Peyer's patch (tissue), 4 donors: ENCODE measurements at regions not wholly inside any gene's neighbourhood (a gene's known extent, or its start where the extent isn't known, plus 50 kb on each side); places are given as distances from the start of the nearest gene placed in this dataset.
"Not testable (repeated sequence)": the region's sequence is repeated elsewhere in the genome, so short reads cannot be mapped to it uniquely, and the experiment has no call there.

ENCODE experiments used
- DNase-seq, 3 donors: peaks; one replicate each; pipeline ENCODE4 v3.0.0-alpha.2; 2017 to 2019
- H3K27ac ChIP-seq, 4 donors: fragments of 200-600 bp; sonication (generic); one replicate each; pipeline ENCODE4 v1.5.1; 2016 to 2019
- H3K27me3 ChIP-seq, 2 donors: fragments of 200-600 bp; sonication (generic); one replicate each; pipeline ENCODE4 v1.5.1; 2019
- H3K36me3 ChIP-seq, 3 donors: fragments of 200-600 bp; sonication (generic); one replicate each; pipeline ENCODE4 v1.5.1; 2016 to 2019
- H3K4me1 ChIP-seq, 4 donors: fragments of 200-600 bp; sonication (generic); one replicate each; pipeline ENCODE4 v1.5.1; 2016 to 2019
- H3K4me3 ChIP-seq, 4 donors: fragments of 200-600 bp; sonication (generic); 1 replicate in 3 of 4; 2 replicates in 1 of 4; pipeline ENCODE4 v1.5.1; 2016 to 2019; ENCODE audit warnings: mild to moderate bottlenecking in 1 of 4
- H3K9me3 ChIP-seq, 4 donors: fragments of 200-600 bp; sonication (generic); one replicate each; pipeline ENCODE4 v1.5.1; 2016 to 2019; ENCODE audit warnings: mild to moderate bottlenecking in 1 of 4
- POLR2A ChIP-seq, 2 donors: fragments of 450-650 bp; IDR thresholded peaks; one replicate each; pipeline ENCODE4 v1.5.1; 2017; ENCODE audit warnings: antibody characterized with exemption in 2 of 2, mild to moderate bottlenecking in 2 of 2, moderate library complexity in 2 of 2
- TF ChIP-seq, protein P1 (sequence below), 6 experiments: fragments of 450-650 bp in 4 of 6; fragments of 200-600 bp in 2 of 6; sonication (generic) in 1 of 6; IDR thresholded peaks; one replicate each; pipeline ENCODE4 v1.5.1; 2017 to 2019; ENCODE audit warnings: antibody characterized with exemption in 6 of 6, mild to moderate bottlenecking in 3 of 6, moderate library complexity in 1 of 6

DNA sequence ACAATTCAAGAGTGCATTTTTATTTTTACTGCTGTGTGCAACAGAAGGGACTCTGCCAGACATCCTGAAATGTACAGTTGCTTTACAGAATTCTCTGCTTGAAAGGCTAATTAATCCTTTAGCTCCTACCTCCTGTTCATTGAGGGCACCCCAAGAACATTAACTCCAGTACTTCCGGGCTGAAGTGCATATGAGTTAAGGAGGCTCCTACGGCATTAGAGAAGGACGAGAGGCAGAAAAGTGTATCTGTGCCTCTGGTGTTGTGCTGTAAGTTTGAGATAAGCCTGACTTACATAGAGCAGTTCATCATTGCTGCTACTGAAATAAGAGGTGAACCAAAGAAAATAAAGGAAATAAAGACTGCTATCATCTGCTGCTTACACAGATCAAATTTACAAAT is 609.3 kb upstream of the ADGRB3 start:
- no peaks in the 10 kb centered on the region for H3K36me3 ChIP-seq
- no peak overlapping the region for H3K4me3 ChIP-seq
- H3K27me3 ChIP-seq: no peaks in the 10 kb centered on the region
- TF ChIP-seq, protein P1, sequence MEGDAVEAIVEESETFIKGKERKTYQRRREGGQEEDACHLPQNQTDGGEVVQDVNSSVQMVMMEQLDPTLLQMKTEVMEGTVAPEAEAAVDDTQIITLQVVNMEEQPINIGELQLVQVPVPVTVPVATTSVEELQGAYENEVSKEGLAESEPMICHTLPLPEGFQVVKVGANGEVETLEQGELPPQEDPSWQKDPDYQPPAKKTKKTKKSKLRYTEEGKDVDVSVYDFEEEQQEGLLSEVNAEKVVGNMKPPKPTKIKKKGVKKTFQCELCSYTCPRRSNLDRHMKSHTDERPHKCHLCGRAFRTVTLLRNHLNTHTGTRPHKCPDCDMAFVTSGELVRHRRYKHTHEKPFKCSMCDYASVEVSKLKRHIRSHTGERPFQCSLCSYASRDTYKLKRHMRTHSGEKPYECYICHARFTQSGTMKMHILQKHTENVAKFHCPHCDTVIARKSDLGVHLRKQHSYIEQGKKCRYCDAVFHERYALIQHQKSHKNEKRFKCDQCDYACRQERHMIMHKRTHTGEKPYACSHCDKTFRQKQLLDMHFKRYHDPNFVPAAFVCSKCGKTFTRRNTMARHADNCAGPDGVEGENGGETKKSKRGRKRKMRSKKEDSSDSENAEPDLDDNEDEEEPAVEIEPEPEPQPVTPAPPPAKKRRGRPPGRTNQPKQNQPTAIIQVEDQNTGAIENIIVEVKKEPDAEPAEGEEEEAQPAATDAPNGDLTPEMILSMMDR (IDR thresholded peaks at IDR 0.05): no peak
- no peak for TF ChIP-seq POLR2A (IDR thresholded peaks at IDR 0.05)
- no peak overlapping the region for H3K27ac ChIP-seq
- no peaks in the 10 kb centered on the region for H3K9me3 ChIP-seq
- DNase-seq: no peak
- no peaks in the 10 kb centered on the region for H3K4me1 ChIP-seq

DNA sequence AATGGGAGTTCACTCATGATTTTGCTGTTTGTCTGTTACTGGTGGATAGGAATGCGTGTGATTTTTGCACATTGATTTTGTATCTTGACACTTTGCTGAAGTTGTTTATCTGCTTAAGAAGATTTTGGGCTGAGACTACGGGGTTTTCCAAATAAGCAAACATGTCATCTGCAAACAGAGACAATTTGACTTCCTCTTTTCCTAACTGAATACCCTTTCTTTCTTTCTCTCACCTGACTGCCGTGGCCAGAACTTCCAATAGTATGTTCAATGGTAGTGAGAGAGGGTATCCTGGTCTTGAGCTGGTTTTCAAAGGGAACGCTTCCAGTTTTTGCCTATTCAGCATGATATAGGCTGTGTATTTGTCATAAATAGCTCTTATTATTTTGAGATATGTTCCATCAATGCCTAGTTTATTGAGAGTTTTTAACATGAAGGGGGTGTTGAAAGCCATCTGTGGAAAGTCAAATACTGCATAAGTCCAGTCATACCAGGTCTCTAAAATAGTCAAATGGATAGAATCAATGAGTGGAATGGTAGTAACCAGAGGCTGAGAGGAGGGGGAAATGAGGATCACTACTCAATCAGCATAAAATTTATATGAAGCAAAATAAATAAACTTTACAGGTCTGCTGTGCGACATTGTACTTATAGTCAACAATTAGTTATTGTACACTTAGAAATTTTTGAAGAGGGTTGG is 610.4 kb upstream of the ADGRB3 start:
- Histone ChIP-seq H3K27me3 (no peaks in the 10 kb centered on the region), H3K4me1 (no peaks in the 10 kb centered on the region), H3K36me3 (no peaks in the 10 kb centered on the region), H3K4me3 (no peak overlapping the region), H3K9me3 (no peaks in the 10 kb centered on the region), H3K27ac (no peak overlapping the region)
- TF ChIP-seq, protein P1 (IDR thresholded peaks at IDR 0.05): no peak
- no peak for TF ChIP-seq POLR2A (IDR thresholded peaks at IDR 0.05)
- DNase-seq: no peak

DNA sequence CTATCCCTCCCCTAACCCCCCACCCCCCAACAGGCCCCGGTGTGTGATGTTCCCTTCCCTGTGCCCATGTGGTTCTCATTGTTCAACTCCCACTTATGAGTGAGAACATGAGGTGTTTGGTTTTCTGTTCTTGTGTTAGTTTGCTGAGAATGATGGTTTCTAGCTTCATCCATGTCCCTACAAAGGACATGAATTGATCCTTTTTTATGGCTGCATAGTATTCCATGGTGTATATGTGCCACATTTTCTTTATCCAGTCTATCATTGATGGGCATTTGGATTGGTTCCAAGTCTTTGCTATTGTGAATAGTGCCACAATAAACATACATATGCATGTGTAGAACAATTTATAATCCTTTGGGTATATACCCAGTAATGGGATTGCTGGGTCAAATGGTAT is 612.1 kb upstream of the ADGRB3 start:
- H3K9me3 ChIP-seq, H3K27me3 ChIP-seq, H3K4me3 ChIP-seq, DNase-seq, H3K4me1 ChIP-seq, H3K27ac ChIP-seq, H3K36me3 ChIP-seq: not testable (repeated sequence)

DNA sequence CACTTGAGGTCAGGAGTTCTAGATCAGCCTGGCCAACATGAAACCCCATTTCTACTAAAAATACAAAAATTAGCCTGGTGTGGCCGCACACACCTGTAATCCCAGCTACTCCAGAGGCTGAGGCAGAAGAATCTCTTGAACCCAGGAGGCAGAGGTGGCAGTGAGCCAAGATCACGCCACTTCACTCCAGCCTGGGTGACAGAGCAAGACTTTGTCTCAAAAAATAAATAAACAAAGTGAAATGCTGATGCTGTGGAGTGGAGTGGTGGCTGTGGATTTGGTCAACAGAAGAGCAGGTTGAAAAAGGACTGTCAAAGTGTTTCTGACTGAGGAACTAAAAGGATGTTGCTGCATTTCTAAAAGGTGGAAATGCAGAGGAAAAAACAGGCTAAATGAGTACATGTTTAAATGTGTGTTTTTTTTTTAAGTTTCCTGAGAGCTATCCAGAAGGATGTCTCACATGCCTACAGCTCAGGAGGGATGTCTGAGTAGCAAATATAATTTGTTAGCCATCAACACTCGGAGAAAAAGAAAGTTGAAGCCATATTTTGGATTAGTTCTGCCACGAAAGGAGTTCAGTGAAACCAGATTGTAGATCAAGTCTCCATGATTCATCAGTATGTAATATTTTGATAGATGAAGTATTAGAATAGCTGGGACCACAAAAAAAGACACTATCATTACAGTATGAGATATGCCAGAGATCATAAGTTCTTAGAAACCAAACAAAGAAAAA is 621.1 kb upstream of the ADGRB3 start:
- Histone ChIP-seq H3K4me1 (no peaks in the 10 kb centered on the region), H3K27ac (no peak overlapping the region)
- no peak for TF ChIP-seq POLR2A (IDR thresholded peaks at IDR 0.05)
- TF ChIP-seq, protein P1 (IDR thresholded peaks at IDR 0.05): no peak

DNA sequence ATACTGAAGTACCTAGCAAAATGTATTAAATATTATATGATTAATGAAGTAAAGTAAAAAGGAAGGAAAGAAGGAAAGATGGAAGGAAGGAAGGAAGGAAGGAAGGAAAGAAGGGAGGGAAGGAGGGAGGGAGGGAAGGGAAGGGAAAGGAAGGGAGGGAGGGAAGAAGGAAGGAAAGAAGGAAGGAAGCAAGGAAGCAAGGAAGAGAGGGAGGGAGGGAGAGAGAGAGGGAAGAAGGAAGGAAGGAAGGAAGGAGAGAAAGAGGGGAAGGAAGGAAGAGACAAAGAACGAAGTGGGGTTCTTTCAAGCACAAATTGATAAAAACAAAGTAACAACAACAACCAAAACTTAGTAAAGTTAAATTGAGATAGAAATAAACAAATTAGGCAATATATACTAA is 622.3 kb upstream of the ADGRB3 start:
- no peak for DNase-seq
- no peak overlapping the region for H3K27ac ChIP-seq
- no peaks in the 10 kb centered on the region for H3K27me3 ChIP-seq
- H3K36me3 ChIP-seq: no peaks in the 10 kb centered on the region
- no peaks in the 10 kb centered on the region for H3K4me1 ChIP-seq
- no peak overlapping the region for H3K4me3 ChIP-seq
- TF ChIP-seq, protein P1 (IDR thresholded peaks at IDR 0.05): no peak
- no peak for TF ChIP-seq POLR2A (IDR thresholded peaks at IDR 0.05)
- H3K9me3 ChIP-seq: no peaks in the 10 kb centered on the region

More for the DNA sequence above, 621.1 kb upstream of the ADGRB3 start:
- no peaks in the 10 kb centered on the region for H3K36me3 ChIP-seq
- H3K9me3 ChIP-seq: no peaks in the 10 kb centered on the region
- H3K27me3 ChIP-seq: no peaks in the 10 kb centered on the region
- no peak for DNase-seq
- H3K4me3 ChIP-seq: no peak overlapping the region

DNA sequence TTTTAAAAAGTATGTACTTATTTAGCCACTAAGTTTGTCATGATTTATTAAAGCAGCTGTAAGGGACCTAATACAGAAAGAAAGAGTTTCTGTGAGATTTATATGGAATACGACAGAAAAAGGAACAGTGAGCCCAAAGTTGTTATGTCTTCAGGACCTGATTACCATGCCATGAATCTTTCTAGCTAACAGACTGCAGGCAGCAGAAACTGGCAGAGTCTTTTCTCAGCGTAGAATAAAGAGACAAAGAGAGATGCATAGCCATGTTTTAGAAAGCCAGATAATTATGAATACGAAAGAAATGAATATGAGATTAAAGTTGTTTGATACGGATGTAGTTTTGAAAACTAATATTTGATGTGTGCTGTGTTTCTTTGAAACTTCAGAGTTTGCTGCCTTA is 624.1 kb upstream of the ADGRB3 start:
- Histone ChIP-seq H3K4me1 (no peaks in the 10 kb centered on the region), H3K27me3 (no peaks in the 10 kb centered on the region), H3K36me3 (no peaks in the 10 kb centered on the region), H3K9me3 (no peaks in the 10 kb centered on the region), H3K27ac (no peak overlapping the region), H3K4me3 (no peak overlapping the region)
- no peak for DNase-seq
- TF ChIP-seq, protein P1 (IDR thresholded peaks at IDR 0.05): no peak
- TF ChIP-seq POLR2A (IDR thresholded peaks at IDR 0.05): no peak
